BJ (cell line): ENCODE measurements at regions not wholly inside any gene's neighbourhood (a gene's known extent, or its start where the extent isn't known, plus 50 kb on each side); places are given as distances from the start of the nearest gene placed in this dataset.
"Not testable (repeated sequence)": the region's sequence is repeated elsewhere in the genome, so short reads cannot be mapped to it uniquely, and the experiment has no call there.

Source experiments
- CTCF ChIA-PET: fragments of 350-600 bp; formaldehyde crosslinking; extraction: SDS; loops from one replicate; lab custom pipeline; 2021; ENCODE audit warnings: antibody characterized with exemption, inconsistent platforms; lab: Yijun Ruan, JAX
- POLR2A ChIA-PET: fragments of 300-600 bp; sonication (Branson Sonifier 250); formaldehyde crosslinking; extraction: SDS; loops from one replicate; lab custom pipeline; 2021; ENCODE audit warnings: antibody characterized with exemption; lab: Charles Lee
- DNase-seq: peaks from one replicate; pipeline ENCODE4 v3.0.0-alpha.2; 2011; ENCODE audit warnings: low read depth
- H3K27me3 ChIP-seq: 2 replicates; pipeline ENCODE4 v1.6.0; 2011; ENCODE audit warnings: low read length; ENCODE audit not compliant: control insufficient read depth, insufficient read depth
- H3K36me3 ChIP-seq: 2 replicates; pipeline ENCODE4 v1.5.1; 2011; ENCODE audit warnings: low read length; ENCODE audit not compliant: control insufficient read depth, insufficient read depth
- H3K4me3 ChIP-seq: 2 replicates; pipeline ENCODE4 v1.5.1; 2011; ENCODE audit warnings: low read depth, mild to moderate bottlenecking, control low read depth, low read length
- CTCF ChIP-seq: IDR thresholded peaks from 2 replicates; pipeline ENCODE4 v1.5.1; 2011; ENCODE audit warnings: low read depth, mild to moderate bottlenecking, control low read depth, inconsistent platforms, low read length, moderate library complexity; ENCODE audit not compliant: insufficient read depth

GRCh38 chr7:145350334-145350733 lies 514.5 kb upstream of the TPK1 start:
- Histone ChIP-seq H3K36me3 (no peaks in the 10 kb centered on the region), H3K27me3 (no peaks in the 10 kb centered on the region), H3K4me3 (no peak overlapping the region)
- TF ChIP-seq CTCF, result no peak
- ChIA-PET CTCF (interaction anchor here (0.6 kb wide), 1 partner anchor 153 kb away, joined by 4 read pairs; no protein-coding TSS in a partner anchor), POLR2A (no interaction called here)
- no peak for DNase-seq

DNA sequence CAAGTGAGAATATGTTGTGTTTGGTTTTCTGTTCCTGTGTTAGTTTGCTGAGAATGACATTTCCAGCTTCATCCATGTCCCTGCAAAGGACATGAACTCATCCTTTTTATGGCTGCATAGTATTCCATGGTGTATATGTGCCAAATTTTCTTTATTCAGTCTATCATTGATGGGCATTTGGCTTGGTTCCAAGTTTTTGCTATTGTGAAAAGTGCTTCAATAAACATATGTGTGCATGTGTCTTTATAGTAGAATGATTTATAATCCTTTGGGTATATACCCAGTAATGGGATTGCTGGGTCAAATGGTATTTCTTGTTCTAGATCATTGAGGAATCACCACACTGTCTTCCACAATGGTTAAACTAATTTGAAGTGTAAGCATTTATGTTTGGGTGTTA lies 513.6 kb upstream of the TPK1 start:
- H3K4me3 ChIP-seq, CTCF ChIA-PET, DNase-seq, H3K36me3 ChIP-seq, H3K27me3 ChIP-seq, POLR2A ChIA-PET: not testable (repeated sequence)

DNA sequence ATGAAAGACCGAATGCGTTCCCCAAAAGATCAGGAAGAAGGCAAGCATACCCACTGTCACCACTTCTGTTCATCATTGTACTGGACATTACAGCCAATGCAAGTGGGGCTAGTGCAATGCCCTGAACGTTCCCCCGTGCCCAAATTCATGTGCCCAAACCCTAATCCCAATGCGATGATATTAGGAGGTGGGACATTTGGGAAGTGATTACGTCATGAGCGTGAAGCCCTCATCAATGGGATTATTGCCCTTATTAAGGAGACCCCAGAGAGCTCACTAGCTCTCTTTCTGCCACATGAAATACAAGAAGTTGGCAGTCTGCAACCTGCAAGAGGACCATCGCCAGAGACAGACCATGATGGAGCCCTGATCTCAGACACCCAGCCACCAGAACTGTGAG lies 511.4 kb upstream of the TPK1 start:
- no peaks in the 10 kb centered on the region for H3K27me3 ChIP-seq
- TF ChIP-seq CTCF, result no peak
- no peak overlapping the region for H3K4me3 ChIP-seq
- ChIA-PET CTCF (no interaction called here), POLR2A (no interaction called here)
- no peak for DNase-seq
- no peaks in the 10 kb centered on the region for H3K36me3 ChIP-seq

DNA sequence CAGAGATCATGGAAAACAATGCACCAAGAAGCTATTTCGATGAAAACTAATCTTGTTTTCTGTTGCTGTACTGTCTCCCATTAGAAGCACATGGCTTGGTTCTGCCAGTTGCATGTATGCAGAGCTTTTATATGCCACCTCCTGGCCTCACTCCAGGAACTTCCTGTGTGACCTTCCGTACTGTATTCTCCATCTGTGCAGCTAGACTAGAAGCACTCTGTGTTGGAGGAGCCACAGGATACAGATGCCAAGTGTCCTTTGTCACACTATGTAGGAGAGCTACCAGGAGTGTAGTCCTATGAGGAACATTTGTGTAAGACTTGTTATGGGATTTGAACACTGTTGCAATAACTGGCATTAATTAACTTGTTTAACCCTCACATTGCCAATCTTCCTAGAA lies 503.5 kb upstream of the TPK1 start:
- TF ChIP-seq CTCF, result no peak
- no peaks in the 10 kb centered on the region for H3K27me3 ChIP-seq
- no peak for DNase-seq
- no peaks in the 10 kb centered on the region for H3K36me3 ChIP-seq
- ChIA-PET POLR2A (no interaction called here), CTCF (no interaction called here)
- no peak overlapping the region for H3K4me3 ChIP-seq

DNA sequence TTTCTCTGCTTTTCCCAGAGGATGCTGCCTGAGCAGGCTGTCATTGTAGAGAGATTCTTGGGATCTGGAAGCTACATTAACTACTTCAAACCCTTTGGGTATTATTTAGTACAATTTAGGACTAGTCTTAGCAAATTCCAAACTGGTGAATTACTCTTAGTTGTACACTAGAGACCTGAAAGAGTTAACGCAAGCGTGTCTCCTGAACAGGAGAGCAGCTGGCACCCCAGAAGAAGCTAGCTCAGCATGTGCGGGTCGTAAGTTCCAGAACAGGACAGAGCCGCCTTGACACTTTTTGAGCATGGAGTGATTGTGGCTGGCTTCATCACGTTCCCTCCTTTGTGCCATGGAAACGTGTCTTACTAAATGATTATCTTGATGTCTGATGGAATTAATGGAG lies 495.7 kb upstream of the TPK1 start:
- TF ChIP-seq CTCF, result no peak
- no peak overlapping the region for H3K4me3 ChIP-seq
- no peak for DNase-seq
- ChIA-PET CTCF (no interaction called here), POLR2A (no interaction called here)
- no peaks in the 10 kb centered on the region for H3K27me3 ChIP-seq
- no peaks in the 10 kb centered on the region for H3K36me3 ChIP-seq

- Histone ChIP-seq H3K36me3 (no peaks in the 10 kb centered on the region), H3K27me3 (no peaks in the 10 kb centered on the region), H3K4me3 (no peak overlapping the region)
- ChIA-PET POLR2A (no interaction called here), CTCF (no interaction called here)
- TF ChIP-seq CTCF, result no peak
- DNase-seq, result no peak
These were observed 495.2 kb upstream of the TPK1 start for GRCh38 chr7:145331076-145331475.
